Vagina (tissue), 2 donors: ENCODE measurements at regions not wholly inside any gene's neighbourhood (a gene's known extent, or its start where the extent isn't known, plus 50 kb on each side); places are given as distances from the start of the nearest gene placed in this dataset.

Source experiments
- DNase-seq, 2 donors: peaks; one replicate each; pipeline ENCODE4 v3.0.0-alpha.2; 2017; ENCODE audit errors: extremely low spot score in 2 of 2
- H3K27ac ChIP-seq: fragments of 200-600 bp; sonication (generic); one replicate; pipeline ENCODE4 v1.5.1; 2019
- H3K27me3 ChIP-seq: fragments of 200-600 bp; sonication (generic); one replicate; pipeline ENCODE4 v1.5.1; 2019
- H3K36me3 ChIP-seq, 2 donors: fragments of 200-600 bp; sonication (generic); one replicate each; pipeline ENCODE4 v1.5.1; 2017 to 2019
- H3K4me1 ChIP-seq: fragments of 200-600 bp; sonication (generic); one replicate; pipeline ENCODE4 v1.5.1; 2019
- H3K4me3 ChIP-seq, 2 donors: fragments of 200-600 bp; sonication (generic); 1 replicate in 1 of 2; 2 replicates in 1 of 2; pipeline ENCODE4 v1.5.1; 2016 to 2019
- H3K9me3 ChIP-seq: fragments of 200-600 bp; sonication (generic); one replicate; pipeline ENCODE4 v1.5.1; 2019
- POLR2A ChIP-seq, 2 donors: fragments of 450-650 bp; IDR thresholded peaks; one replicate each; pipeline ENCODE4 v1.6.1; 2017; ENCODE audit warnings: antibody characterized with exemption in 2 of 2, mild to moderate bottlenecking in 2 of 2, moderate library complexity in 2 of 2
- POLR2AphosphoS5 ChIP-seq, 2 donors: sonication (generic); formaldehyde crosslinking; IDR thresholded peaks; one replicate each; pipeline ENCODE4 v1.9.0; 2017; ENCODE audit warnings: antibody characterized with exemption in 2 of 2, mild to moderate bottlenecking in 2 of 2, low read depth in 1 of 2; ENCODE audit not compliant: insufficient read depth in 1 of 2
- intact Hi-C: fragments of 100-400 bp; cut with DNase I; formaldehyde crosslinking; loops from one replicate; pipeline ENCODE4 v1.15.1; 2023
- TF ChIP-seq, protein P1 (sequence below), 3 experiments: fragments of 450-650 bp in 2 of 3; fragments of 200-600 bp in 1 of 3; sonication (generic) in 1 of 3; IDR thresholded peaks; one replicate each; pipeline ENCODE4 v1.5.1; 2017 to 2019; ENCODE audit warnings: antibody characterized with exemption in 3 of 3, mild to moderate bottlenecking in 2 of 3, moderate library complexity in 2 of 3

DNA sequence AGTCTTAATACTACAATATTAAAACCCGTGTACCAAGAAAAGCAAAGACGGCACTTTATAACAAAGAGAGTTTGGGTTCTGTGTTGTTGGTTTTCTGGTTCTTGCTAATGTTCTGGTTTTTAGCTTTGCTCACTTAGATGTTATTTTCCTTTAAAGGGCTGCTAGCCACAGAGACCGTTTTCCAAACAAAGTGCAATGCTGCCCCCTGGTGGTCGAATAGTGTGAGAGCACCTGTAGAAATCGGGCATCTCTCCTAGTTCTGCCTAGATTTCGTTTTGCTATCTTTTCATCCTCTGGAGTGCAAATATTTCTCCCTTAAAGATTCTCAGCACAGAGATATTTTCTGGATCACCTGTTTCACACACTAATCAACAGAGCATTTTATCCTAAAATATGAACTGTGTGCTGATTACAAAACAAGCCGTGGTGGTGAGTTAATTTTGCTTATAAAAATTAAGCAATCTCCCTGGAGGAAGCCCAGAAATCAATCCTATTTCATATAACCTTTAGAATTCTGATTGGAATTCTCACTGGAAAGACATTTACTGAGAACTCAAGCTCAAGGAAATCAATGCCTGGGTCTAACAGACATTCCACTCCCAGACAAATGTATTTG is 334.5 kb upstream of the NOCT start:
- Histone ChIP-seq H3K36me3 (no peaks in the 10 kb centered on the region), H3K27ac (no peak overlapping the region), H3K4me3 (no peak overlapping the region), H3K9me3 (no peaks in the 10 kb centered on the region), H3K27me3 (no peaks in the 10 kb centered on the region), H3K4me1 (no peaks in the 10 kb centered on the region)
- DNase-seq = peak in 1 of 2 donors; percentile 74
- TF ChIP-seq POLR2A (IDR thresholded peaks at IDR 0.05) (no peak), POLR2AphosphoS5 (IDR thresholded peaks at IDR 0.05; ENCODE audit: insufficient read depth in 1 of 2, low read depth in 1 of 2) (no peak)
- TF ChIP-seq, protein P1, sequence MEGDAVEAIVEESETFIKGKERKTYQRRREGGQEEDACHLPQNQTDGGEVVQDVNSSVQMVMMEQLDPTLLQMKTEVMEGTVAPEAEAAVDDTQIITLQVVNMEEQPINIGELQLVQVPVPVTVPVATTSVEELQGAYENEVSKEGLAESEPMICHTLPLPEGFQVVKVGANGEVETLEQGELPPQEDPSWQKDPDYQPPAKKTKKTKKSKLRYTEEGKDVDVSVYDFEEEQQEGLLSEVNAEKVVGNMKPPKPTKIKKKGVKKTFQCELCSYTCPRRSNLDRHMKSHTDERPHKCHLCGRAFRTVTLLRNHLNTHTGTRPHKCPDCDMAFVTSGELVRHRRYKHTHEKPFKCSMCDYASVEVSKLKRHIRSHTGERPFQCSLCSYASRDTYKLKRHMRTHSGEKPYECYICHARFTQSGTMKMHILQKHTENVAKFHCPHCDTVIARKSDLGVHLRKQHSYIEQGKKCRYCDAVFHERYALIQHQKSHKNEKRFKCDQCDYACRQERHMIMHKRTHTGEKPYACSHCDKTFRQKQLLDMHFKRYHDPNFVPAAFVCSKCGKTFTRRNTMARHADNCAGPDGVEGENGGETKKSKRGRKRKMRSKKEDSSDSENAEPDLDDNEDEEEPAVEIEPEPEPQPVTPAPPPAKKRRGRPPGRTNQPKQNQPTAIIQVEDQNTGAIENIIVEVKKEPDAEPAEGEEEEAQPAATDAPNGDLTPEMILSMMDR (IDR thresholded peaks at IDR 0.05) = peak; percentile 80 to 90 (median 88)
- intact Hi-C loops = loop anchor here (1.0 kb wide), 1 partner anchor 25 kb away; no protein-coding TSS in a partner anchor

- no peaks in the 10 kb centered on the region for H3K9me3 ChIP-seq
- DNase-seq = no peak
- H3K27ac ChIP-seq = no peak overlapping the region
- no peak for TF ChIP-seq POLR2AphosphoS5 (IDR thresholded peaks at IDR 0.05; ENCODE audit: insufficient read depth in 1 of 2, low read depth in 1 of 2)
- no peak for TF ChIP-seq POLR2A (IDR thresholded peaks at IDR 0.05)
- TF ChIP-seq, protein P1 (IDR thresholded peaks at IDR 0.05) = no peak
- no peaks in the 10 kb centered on the region for H3K4me1 ChIP-seq
- intact Hi-C loops = loop anchor here (1.0 kb wide), 1 partner anchor 26 kb away; no protein-coding TSS in a partner anchor
- H3K27me3 ChIP-seq = no peaks in the 10 kb centered on the region
- no peaks in the 10 kb centered on the region for H3K36me3 ChIP-seq
- no peak overlapping the region for H3K4me3 ChIP-seq
Measured at GRCh38 chr4:138680256-138680655, 335.3 kb upstream of the NOCT start.

DNA sequence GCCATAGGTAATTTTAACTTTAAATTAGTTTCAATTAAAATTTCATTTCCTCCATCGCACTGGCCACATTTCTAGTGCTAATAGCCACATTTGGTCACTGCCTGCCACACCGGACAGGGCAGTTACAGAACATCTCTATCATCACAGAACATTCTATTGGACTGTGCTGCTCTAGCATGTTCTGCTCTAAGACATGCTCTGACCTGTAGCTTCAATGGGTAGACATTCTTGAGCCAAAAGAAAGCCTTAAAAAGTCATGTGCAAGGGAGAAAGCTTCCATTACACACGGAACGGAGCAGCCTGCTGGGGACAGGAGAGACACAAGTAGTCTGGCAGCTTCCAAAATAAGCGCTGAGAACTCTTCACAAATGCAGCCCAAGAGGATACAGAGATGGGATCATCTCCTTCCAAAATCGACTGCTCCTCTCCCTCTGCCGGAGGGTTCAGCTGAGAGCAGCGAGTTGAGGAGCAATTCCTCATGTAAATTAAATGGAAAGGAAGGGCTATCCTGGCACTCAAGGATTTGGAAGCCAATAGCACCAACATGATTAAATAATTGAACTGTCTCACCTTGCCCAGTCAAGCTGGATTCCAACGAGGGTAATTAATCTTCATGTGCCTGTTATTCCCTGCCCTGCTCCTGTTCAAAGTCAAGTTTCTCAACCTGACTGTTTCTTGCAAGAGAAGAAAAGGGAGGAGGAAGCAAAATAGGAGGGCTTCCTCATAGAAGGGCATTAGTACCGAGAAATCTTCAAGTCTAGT is 336.4 kb upstream of the NOCT start:
- intact Hi-C loops = no loop called here
- no peaks in the 10 kb centered on the region for H3K27me3 ChIP-seq
- no peaks in the 10 kb centered on the region for H3K9me3 ChIP-seq
- TF ChIP-seq POLR2AphosphoS5 (IDR thresholded peaks at IDR 0.05; ENCODE audit: insufficient read depth in 1 of 2, low read depth in 1 of 2) (no peak), POLR2A (IDR thresholded peaks at IDR 0.05) (no peak)
- TF ChIP-seq, protein P1 (IDR thresholded peaks at IDR 0.05) = no peak
- DNase-seq = peak in 1 of 2 donors; percentile 72
- H3K4me1 ChIP-seq = no peaks in the 10 kb centered on the region
- no peak overlapping the region for H3K4me3 ChIP-seq
- no peak overlapping the region for H3K27ac ChIP-seq
- no peaks in the 10 kb centered on the region for H3K36me3 ChIP-seq

GRCh38 chr4:138677748-138678147 is 337.8 kb upstream of the NOCT start:
- no peaks in the 10 kb centered on the region for H3K27me3 ChIP-seq
- no peaks in the 10 kb centered on the region for H3K9me3 ChIP-seq
- H3K36me3 ChIP-seq = no peaks in the 10 kb centered on the region
- H3K27ac ChIP-seq = no peak overlapping the region
- intact Hi-C loops = no loop called here
- H3K4me3 ChIP-seq = no peak overlapping the region
- TF ChIP-seq POLR2AphosphoS5 (IDR thresholded peaks at IDR 0.05; ENCODE audit: insufficient read depth in 1 of 2, low read depth in 1 of 2) (no peak), POLR2A (IDR thresholded peaks at IDR 0.05) (no peak)
- TF ChIP-seq, protein P1 (IDR thresholded peaks at IDR 0.05) = no peak
- DNase-seq = peak in 1 of 2 donors; percentile 49
- no peaks in the 10 kb centered on the region for H3K4me1 ChIP-seq

DNA sequence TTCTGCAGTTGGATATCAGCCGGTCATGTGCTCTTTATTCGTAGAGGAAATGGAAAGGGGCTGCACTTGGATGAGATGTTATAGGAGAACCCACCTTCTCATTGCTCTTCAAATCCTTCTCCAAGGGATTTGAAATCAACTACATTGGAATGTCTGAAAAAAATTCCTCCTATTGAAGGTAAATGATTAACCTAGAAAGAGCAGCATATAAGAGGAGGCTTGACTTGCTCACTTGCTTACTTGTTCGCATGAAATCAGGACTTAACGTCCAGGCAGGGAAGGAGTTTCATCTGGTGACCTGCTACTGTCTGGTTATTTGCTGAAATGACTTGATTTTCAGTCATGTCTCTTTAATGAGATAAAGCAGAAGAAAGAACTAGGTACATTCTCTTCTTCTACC is 338.4 kb upstream of the NOCT start:
- TF ChIP-seq, protein P1 (IDR thresholded peaks at IDR 0.05) = no peak
- TF ChIP-seq POLR2A (IDR thresholded peaks at IDR 0.05) (no peak), POLR2AphosphoS5 (IDR thresholded peaks at IDR 0.05; ENCODE audit: insufficient read depth in 1 of 2, low read depth in 1 of 2) (no peak)
- intact Hi-C loops = no loop called here
- H3K4me1 ChIP-seq = no peaks in the 10 kb centered on the region
- H3K27me3 ChIP-seq = no peaks in the 10 kb centered on the region
- no peak overlapping the region for H3K27ac ChIP-seq
- H3K36me3 ChIP-seq = no peaks in the 10 kb centered on the region
- H3K9me3 ChIP-seq = no peaks in the 10 kb centered on the region
- H3K4me3 ChIP-seq = no peak overlapping the region
- DNase-seq = peak in 1 of 2 donors; percentile 20
